Activated T-cell treated with anti-CD3 and anti-CD28 coated beads, Interleukin-2, amount 50 U/mL, for 72 hours (primary cell): ENCODE measurements at regions not wholly inside any gene's neighbourhood (a gene's known extent, or its start where the extent isn't known, plus 50 kb on each side); places are given as distances from the start of the nearest gene placed in this dataset.
"Not testable (repeated sequence)": the region's sequence is repeated elsewhere in the genome, so short reads cannot be mapped to it uniquely, and the experiment has no call there.

Experiments
- ATAC-seq, 2 donors: fragments of 150-1000 bp; cut with Tn5 transposase; replicated peaks in 1 of 2; 2 replicates each; pipeline ENCODE4 v1.10.0; 2021; ENCODE audit warnings: moderate library complexity in 2 of 2, mild to moderate bottlenecking in 1 of 2
- DNase-seq, 2 donors: peaks; one replicate each; pipeline ENCODE4 v3.0.0; 2021 to 2022; ENCODE audit warnings: mixed read lengths in 1 of 2
- H3K27ac Mint-ChIP-seq: one replicate; pipeline ENCODE4 v1.8.0; 2022; ENCODE audit warnings: mild to moderate bottlenecking, moderate library complexity, mixed read lengths
- H3K27me3 Mint-ChIP-seq: one replicate; pipeline ENCODE4 v1.8.0; 2022; ENCODE audit warnings: low read depth, mixed read lengths
- H3K36me3 Mint-ChIP-seq, 2 donors: one replicate each; pipeline ENCODE4 v1.8.0; 2022; ENCODE audit warnings: mixed read lengths in 2 of 2, mild to moderate bottlenecking in 1 of 2; ENCODE audit not compliant: insufficient read depth in 2 of 2
- H3K4me1 Mint-ChIP-seq: one replicate; pipeline ENCODE4 v1.8.0; 2022; ENCODE audit warnings: low read depth, mixed read lengths
- H3K4me3 Mint-ChIP-seq, 2 donors: one replicate each; pipeline ENCODE4 v1.8.0; 2022; ENCODE audit warnings: mild to moderate bottlenecking in 2 of 2, mixed read lengths in 2 of 2, moderate library complexity in 2 of 2
- H3K9me3 Mint-ChIP-seq, 2 donors: one replicate each; pipeline ENCODE4 v1.8.0; 2022; ENCODE audit warnings: mixed read lengths in 2 of 2

- no peak for DNase-seq
- Mint-ChIP-seq H3K36me3 (no peaks in the 10 kb centered on the region), H3K27ac (no peak overlapping the region), H3K4me1 (no peaks in the 10 kb centered on the region), H3K4me3 (no peak overlapping the region), H3K9me3 (peaks cover 0 to 4% of the 10 kb centered on the region in 2 donors), H3K27me3 (no peaks in the 10 kb centered on the region)
- ATAC-seq, result no peak
Measured at GRCh38 chr2:16069663-16069932, 129.2 kb downstream of the MYCN start.

GRCh38 chr2:16068552-16068940, 128.2 kb downstream of the MYCN start:
- Mint-ChIP-seq H3K9me3 (peaks cover 2 to 10% of the 10 kb centered on the region in 2 donors), H3K4me1 (no peaks in the 10 kb centered on the region), H3K36me3 (peaks cover 3% of the 10 kb centered on the region in 2 donors), H3K27ac (no peak overlapping the region), H3K27me3 (no peaks in the 10 kb centered on the region), H3K4me3 (no peak overlapping the region)
- DNase-seq, result no peak
- no peak for ATAC-seq

DNA sequence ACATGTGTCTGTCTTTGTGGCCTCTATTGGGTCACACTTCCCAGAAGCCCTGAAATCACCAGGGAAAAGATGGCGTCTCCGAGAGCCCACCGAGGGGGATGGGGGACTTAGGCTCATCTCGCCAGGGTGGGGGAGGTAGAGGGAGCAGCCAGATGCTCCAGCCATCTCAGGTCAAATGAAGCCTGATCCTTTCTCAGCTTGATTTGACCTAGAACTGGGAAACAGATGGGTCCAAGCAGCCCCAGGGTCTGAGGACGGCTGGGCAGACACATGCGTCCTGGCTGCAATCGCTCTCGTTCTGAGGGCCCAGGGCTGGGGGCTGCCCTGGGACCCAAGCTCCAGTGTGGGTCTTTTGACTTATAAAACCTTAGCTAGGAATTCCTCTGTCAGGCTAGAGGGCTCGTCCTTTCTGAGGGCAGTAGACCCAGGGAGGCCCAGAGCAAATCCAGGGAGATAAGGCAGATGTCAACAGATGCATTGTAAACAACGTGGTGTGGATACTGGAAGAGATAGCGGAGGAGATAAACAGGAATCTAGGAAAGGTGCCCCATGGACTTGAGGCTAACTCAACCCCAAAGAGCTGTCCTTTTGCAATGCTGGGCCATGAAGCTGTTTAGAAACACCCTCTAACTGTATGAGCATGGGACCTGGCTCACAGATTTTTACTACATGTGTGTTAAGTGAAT, 127.7 kb downstream of the MYCN start:
- no peak for ATAC-seq
- H3K9me3 Mint-ChIP-seq, result peaks cover 2 to 10% of the 10 kb centered on the region in 2 donors
- DNase-seq, result no peak
- H3K4me3 Mint-ChIP-seq, result no peak overlapping the region
- no peaks in the 10 kb centered on the region for H3K27me3 Mint-ChIP-seq
- H3K4me1 Mint-ChIP-seq, result no peaks in the 10 kb centered on the region
- H3K27ac Mint-ChIP-seq, result no peak overlapping the region
- peaks cover 3% of the 10 kb centered on the region in 2 donors for H3K36me3 Mint-ChIP-seq

DNA sequence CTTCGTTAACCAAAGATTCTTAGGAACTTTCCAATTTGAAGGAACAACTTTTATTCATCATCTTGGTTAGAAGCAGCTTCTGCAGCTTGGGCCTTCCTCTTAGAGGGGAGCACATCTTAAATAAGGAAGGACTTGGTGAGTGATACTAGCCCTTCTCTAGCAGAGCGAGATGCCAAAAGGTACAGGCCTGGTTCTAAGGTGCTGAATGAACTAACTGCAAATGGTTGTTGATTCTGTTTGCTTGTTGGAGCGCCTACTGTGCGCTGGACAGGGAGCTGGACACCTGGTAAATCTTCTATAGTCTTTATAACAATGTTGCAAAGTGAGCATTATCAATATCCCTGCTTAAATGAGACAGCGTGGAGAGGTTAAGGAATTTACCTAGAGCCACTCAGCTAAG, 127.1 kb downstream of the MYCN start:
- ATAC-seq (no peak), DNase-seq (no peak)
- Mint-ChIP-seq H3K4me1 (no peaks in the 10 kb centered on the region), H3K36me3 (peaks cover 3 to 6% of the 10 kb centered on the region in 2 donors), H3K27me3 (no peaks in the 10 kb centered on the region), H3K27ac (no peak overlapping the region), H3K9me3 (peaks cover 2 to 10% of the 10 kb centered on the region in 2 donors), H3K4me3 (no peak overlapping the region)

GRCh38 chr2:16067037-16067406, 126.7 kb downstream of the MYCN start:
- ATAC-seq (no peak), DNase-seq (no peak)
- H3K9me3 Mint-ChIP-seq, result peaks cover 2 to 10% of the 10 kb centered on the region in 2 donors
- no peak overlapping the region for H3K27ac Mint-ChIP-seq
- no peak overlapping the region for H3K4me3 Mint-ChIP-seq
- no peaks in the 10 kb centered on the region for H3K4me1 Mint-ChIP-seq
- H3K27me3 Mint-ChIP-seq, result no peaks in the 10 kb centered on the region
- H3K36me3 Mint-ChIP-seq, result peaks cover 3 to 6% of the 10 kb centered on the region in 2 donors

GRCh38 chr2:16066261-16067036, 126.1 kb downstream of the MYCN start:
- no peaks in the 10 kb centered on the region for H3K4me1 Mint-ChIP-seq
- ATAC-seq (no peak), DNase-seq (no peak)
- no peak overlapping the region for H3K4me3 Mint-ChIP-seq
- H3K9me3 Mint-ChIP-seq, result peaks cover 4 to 10% of the 10 kb centered on the region in 2 donors
- no peaks in the 10 kb centered on the region for H3K27me3 Mint-ChIP-seq
- no peak overlapping the region for H3K27ac Mint-ChIP-seq
- peaks cover 3 to 7% of the 10 kb centered on the region in 2 donors for H3K36me3 Mint-ChIP-seq

DNA sequence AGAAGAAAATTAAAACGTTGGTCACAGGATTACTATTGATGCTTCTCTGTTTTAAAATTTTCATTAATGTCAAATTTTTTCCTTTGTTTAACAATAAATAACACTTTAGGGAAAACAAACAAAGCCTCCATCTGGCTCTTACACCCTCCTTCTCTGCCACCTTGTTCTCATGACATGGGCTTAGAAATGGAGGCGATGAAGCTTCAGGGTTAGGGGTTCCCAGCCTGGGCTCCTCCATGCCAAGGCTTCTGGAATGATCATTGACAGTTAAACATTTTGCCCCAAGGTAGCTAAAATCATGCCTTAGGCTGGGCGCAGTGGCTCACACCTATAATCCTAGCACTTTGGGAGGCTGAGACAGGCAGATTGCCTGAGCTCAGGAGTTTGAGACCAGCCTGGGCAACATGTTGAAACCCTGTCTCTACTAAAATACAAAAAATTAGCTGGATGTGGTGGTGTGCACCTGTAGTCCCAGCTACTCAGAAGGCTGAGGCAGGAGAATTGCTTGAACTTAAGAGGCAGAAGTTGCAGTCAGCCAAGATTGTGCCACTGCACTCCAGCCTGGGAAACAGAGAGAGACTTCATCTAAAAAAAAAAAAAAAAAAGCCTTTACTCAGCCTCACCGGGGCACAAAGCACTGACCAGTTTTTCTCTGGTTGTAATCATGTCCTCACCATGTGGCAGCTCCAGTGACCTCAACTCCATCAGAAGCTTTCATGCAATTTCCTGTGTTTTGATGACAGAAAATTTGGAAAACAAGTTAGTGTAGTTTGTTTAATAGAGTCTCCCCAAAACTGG, 125.1 kb downstream of the MYCN start:
- H3K4me3 Mint-ChIP-seq, DNase-seq, H3K27me3 Mint-ChIP-seq, H3K36me3 Mint-ChIP-seq, H3K4me1 Mint-ChIP-seq, H3K27ac Mint-ChIP-seq, ATAC-seq: not testable (repeated sequence)
- peaks cover 4 to 12% of the 10 kb centered on the region in 2 donors for H3K9me3 Mint-ChIP-seq

DNA sequence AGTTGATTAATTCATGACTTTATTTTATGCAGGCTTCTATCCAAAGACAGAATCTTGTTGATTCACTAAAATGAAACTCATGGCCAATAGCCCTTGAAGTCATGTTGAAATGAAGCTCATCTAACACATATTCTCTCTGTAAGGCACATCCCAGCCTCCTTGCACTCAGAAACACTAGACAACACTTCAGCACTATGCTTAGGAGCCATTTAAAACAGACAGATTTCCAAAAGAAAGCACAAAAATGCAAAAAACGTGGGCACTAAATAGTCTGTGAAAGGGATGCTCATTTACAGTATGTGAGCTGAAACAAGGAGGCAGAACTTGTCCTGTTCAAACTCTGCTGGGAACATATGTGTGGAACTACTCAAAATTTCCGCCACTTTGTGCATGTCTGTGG, 124.4 kb downstream of the MYCN start:
- Mint-ChIP-seq H3K27me3 (no peaks in the 10 kb centered on the region), H3K4me1 (no peaks in the 10 kb centered on the region), H3K36me3 (peaks cover 3 to 7% of the 10 kb centered on the region in 2 donors)

GRCh38 chr2:16063955-16064633, 123.7 kb downstream of the MYCN start:
- Mint-ChIP-seq H3K27me3 (peaks cover 6% of the 10 kb centered on the region), H3K27ac (no peak overlapping the region), H3K36me3 (peaks cover 3 to 7% of the 10 kb centered on the region in 2 donors), H3K9me3 (peaks cover 4 to 12% of the 10 kb centered on the region in 2 donors), H3K4me1 (no peaks in the 10 kb centered on the region), H3K4me3 (no peak overlapping the region)
- DNase-seq, result no peak
- ATAC-seq, result no peak

More for the DNA sequence above, 124.4 kb downstream of the MYCN start:
- ATAC-seq (no peak), DNase-seq (no peak)
- H3K27ac Mint-ChIP-seq, result no peak overlapping the region
- peaks cover 4 to 12% of the 10 kb centered on the region in 2 donors for H3K9me3 Mint-ChIP-seq
- no peak overlapping the region for H3K4me3 Mint-ChIP-seq

GRCh38 chr2:16063251-16063850, 123.0 kb downstream of the MYCN start:
- peaks cover 3 to 7% of the 10 kb centered on the region in 2 donors for H3K36me3 Mint-ChIP-seq
- ATAC-seq (no peak), DNase-seq (no peak)
- H3K4me1 Mint-ChIP-seq, result no peaks in the 10 kb centered on the region
- no peak overlapping the region for H3K27ac Mint-ChIP-seq
- no peak overlapping the region for H3K4me3 Mint-ChIP-seq
- H3K9me3 Mint-ChIP-seq, result peaks cover 4 to 12% of the 10 kb centered on the region in 2 donors
- peaks cover 8% of the 10 kb centered on the region for H3K27me3 Mint-ChIP-seq

GRCh38 chr2:16062471-16063250, 122.3 kb downstream of the MYCN start:
- no peak overlapping the region for H3K27ac Mint-ChIP-seq
- no peaks in the 10 kb centered on the region for H3K4me1 Mint-ChIP-seq
- ATAC-seq (no peak), DNase-seq (no peak)
- H3K36me3 Mint-ChIP-seq, result peaks cover 3 to 7% of the 10 kb centered on the region in 2 donors
- H3K27me3 Mint-ChIP-seq, result peaks cover 8% of the 10 kb centered on the region
- no peak overlapping the region for H3K4me3 Mint-ChIP-seq
- peaks cover 4 to 12% of the 10 kb centered on the region in 2 donors for H3K9me3 Mint-ChIP-seq
